Neutrophil (primary cell): ENCODE measurements at regions not wholly inside any gene's neighbourhood (a gene's known extent, or its start where the extent isn't known, plus 50 kb on each side); places are given as distances from the start of the nearest gene placed in this dataset.
A peak's percentile ranks its signal among the peaks of the same experiment; 100 is the strongest.

Experiments
- H3K27ac ChIP-seq: fragments of 200-600 bp; sonication (generic); 2 replicates; pipeline ENCODE4 v1.5.1; 2016; ENCODE audit warnings: mild to moderate bottlenecking, moderate library complexity
- H3K27me3 ChIP-seq: fragments of 200-600 bp; sonication (generic); 2 replicates; pipeline ENCODE4 v1.6.0; 2016; ENCODE audit warnings: mild to moderate bottlenecking
- H3K36me3 ChIP-seq: fragments of 200-600 bp; sonication (generic); 2 replicates; pipeline ENCODE4 v1.5.1; 2017
- H3K4me1 ChIP-seq, 2 experiments: fragments of 200-600 bp in 1 of 2; sonication (generic) in 1 of 2; 1 replicate in 1 of 2; 2 replicates in 1 of 2; pipeline versions ENCODE4 v1.5.1 to v1.6.1; 2013 to 2016; ENCODE audit warnings: low read depth in 1 of 2, low read length in 1 of 2, mild to moderate bottlenecking in 1 of 2, moderate library complexity in 1 of 2; ENCODE audit not compliant: control insufficient read depth in 1 of 2, insufficient read depth in 1 of 2
- H3K4me3 ChIP-seq, 2 experiments: fragments of 200-600 bp in 1 of 2; sonication (generic) in 1 of 2; 1 replicate in 1 of 2; 2 replicates in 1 of 2; pipeline ENCODE4 v1.5.1; 2013 to 2016; ENCODE audit warnings: low read depth in 1 of 2, low read length in 1 of 2, mild to moderate bottlenecking in 1 of 2, moderate library complexity in 1 of 2
- H3K9me3 ChIP-seq: fragments of 200-600 bp; sonication (generic); 2 replicates; pipeline ENCODE4 v1.5.1; 2016
- CTCF ChIP-seq: fragments of 200-600 bp; sonication (generic); IDR thresholded peaks from 2 replicates; pipeline ENCODE4 v1.5.1; 2016; ENCODE audit warnings: antibody characterized with exemption

DNA sequence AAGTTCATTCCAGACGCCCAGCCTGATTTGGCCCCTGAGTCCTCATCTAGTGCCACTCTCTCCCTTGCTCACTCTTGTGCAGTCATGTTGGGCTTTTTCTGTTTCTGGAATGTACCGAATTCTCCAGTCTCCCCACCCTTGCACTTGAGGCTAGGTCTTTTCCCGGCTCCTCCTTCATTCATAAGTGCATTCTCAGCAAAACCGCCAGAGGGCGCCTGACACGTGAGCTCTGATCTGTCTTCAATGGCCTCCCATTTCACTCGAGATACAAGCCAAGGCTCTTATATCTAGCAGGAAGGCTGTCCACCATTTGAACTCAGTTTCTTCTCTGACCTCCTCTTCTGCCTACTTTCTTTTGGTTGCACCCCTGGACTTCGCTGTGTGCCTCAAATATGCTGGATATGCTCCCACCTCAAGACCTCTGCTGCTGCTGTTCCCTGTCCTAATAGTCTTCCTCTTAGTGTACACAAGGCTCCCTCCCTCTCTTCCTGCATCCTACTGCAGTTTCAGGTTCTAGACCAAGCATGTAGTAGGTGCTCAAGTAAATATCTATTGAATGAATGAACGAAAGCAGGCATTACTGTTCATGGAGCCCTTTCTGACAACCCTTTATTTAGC, 568.1 kb upstream of the WWC1 start:
- no peak overlapping the region for H3K27ac ChIP-seq
- no peaks in the 10 kb centered on the region for H3K27me3 ChIP-seq
- H3K9me3 ChIP-seq: no peaks in the 10 kb centered on the region
- H3K4me3 ChIP-seq: no peak overlapping the region
- TF ChIP-seq CTCF: peak; percentile 80
- no peaks in the 10 kb centered on the region for H3K36me3 ChIP-seq
- no peaks in the 10 kb centered on the region for H3K4me1 ChIP-seq

- TF ChIP-seq CTCF: no peak
- Histone ChIP-seq H3K36me3 (no peaks in the 10 kb centered on the region), H3K27me3 (no peaks in the 10 kb centered on the region), H3K4me1 (no peaks in the 10 kb centered on the region), H3K4me3 (no peak overlapping the region), H3K27ac (no peak overlapping the region), H3K9me3 (no peaks in the 10 kb centered on the region)
These were observed 566.2 kb upstream of the WWC1 start for GRCh38 chr5:167725264-167725663.

GRCh38 chr5:167725741-167726140, 565.7 kb upstream of the WWC1 start:
- Histone ChIP-seq H3K27ac (no peak overlapping the region), H3K9me3 (no peaks in the 10 kb centered on the region), H3K36me3 (no peaks in the 10 kb centered on the region), H3K4me1 (no peaks in the 10 kb centered on the region), H3K4me3 (no peak overlapping the region), H3K27me3 (no peaks in the 10 kb centered on the region)
- no peak for TF ChIP-seq CTCF

- H3K4me1 ChIP-seq: no peaks in the 10 kb centered on the region
- H3K27me3 ChIP-seq: no peaks in the 10 kb centered on the region
- H3K9me3 ChIP-seq: no peaks in the 10 kb centered on the region
- no peak overlapping the region for H3K27ac ChIP-seq
- no peaks in the 10 kb centered on the region for H3K36me3 ChIP-seq
- TF ChIP-seq CTCF: no peak
- H3K4me3 ChIP-seq: no peak overlapping the region
These were observed 564.8 kb upstream of the WWC1 start for GRCh38 chr5:167726642-167727041.

DNA sequence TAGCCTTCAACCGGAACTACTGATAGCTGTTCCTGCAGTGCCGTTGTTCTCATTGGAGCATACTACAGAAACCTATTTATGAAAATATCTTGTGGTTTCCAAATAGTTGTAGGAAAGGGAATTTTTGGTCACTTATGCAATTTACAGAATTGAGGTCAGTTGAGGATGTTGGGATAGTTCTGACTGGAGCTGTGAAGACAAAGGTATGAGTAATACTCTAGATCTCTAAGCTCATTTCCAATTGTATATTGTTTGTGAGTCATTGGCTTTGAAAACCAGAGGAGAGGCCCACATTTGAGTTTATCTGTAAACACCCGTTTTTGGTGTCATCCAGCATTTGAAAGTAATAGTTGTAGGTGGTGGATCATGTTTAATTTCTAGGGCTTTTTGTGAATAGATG, 561.3 kb upstream of the WWC1 start:
- H3K27me3 ChIP-seq: no peaks in the 10 kb centered on the region
- H3K27ac ChIP-seq: no peak overlapping the region
- no peak for TF ChIP-seq CTCF

GRCh38 chr5:167730656-167731055, 560.8 kb upstream of the WWC1 start:
- Histone ChIP-seq H3K27me3 (no peaks in the 10 kb centered on the region), H3K4me1 (no peaks in the 10 kb centered on the region), H3K27ac (no peak overlapping the region), H3K4me3 (no peak overlapping the region), H3K36me3 (no peaks in the 10 kb centered on the region), H3K9me3 (no peaks in the 10 kb centered on the region)
- no peak for TF ChIP-seq CTCF

More for the DNA sequence above, 561.3 kb upstream of the WWC1 start:
- no peaks in the 10 kb centered on the region for H3K36me3 ChIP-seq
- no peak overlapping the region for H3K4me3 ChIP-seq
- no peaks in the 10 kb centered on the region for H3K4me1 ChIP-seq
- H3K9me3 ChIP-seq: no peaks in the 10 kb centered on the region
